PFSK-1 (cell line): ENCODE measurements at regions not wholly inside any gene's neighbourhood (a gene's known extent, or its start where the extent isn't known, plus 50 kb on each side); places are given as distances from the start of the nearest gene placed in this dataset.

Experiments
- FOXP2 ChIP-seq: optimal IDR thresholded peaks from 2 replicates; pipeline ENCODE3; 2011; ENCODE audit warnings: borderline replicate concordance, control low read depth, inconsistent platforms; ENCODE audit not compliant: insufficient read depth; ENCODE audit errors: extremely low read length, extremely low read depth
- POLR2AphosphoS5 ChIP-seq: IDR thresholded peaks from 2 replicates; pipeline ENCODE4 v1.6.1; 2012; ENCODE audit warnings: low read depth, mild to moderate bottlenecking, control low read depth, low read length, moderate library complexity
- REST ChIP-seq, 2 experiments: IDR thresholded peaks; 2 replicates each; pipeline versions ENCODE4 v1.6.1 to v1.8.0; 2011 to 2012; ENCODE audit warnings: low read depth in 2 of 2, low read length in 2 of 2, control low read depth in 1 of 2, inconsistent platforms in 1 of 2, mild to moderate bottlenecking in 1 of 2, moderate library complexity in 1 of 2; ENCODE audit not compliant: insufficient read depth in 1 of 2
- SIN3A ChIP-seq: IDR thresholded peaks from 2 replicates; pipeline ENCODE4 v1.6.1; 2012; ENCODE audit warnings: mild to moderate bottlenecking, low read length, moderate library complexity, borderline replicate concordance; ENCODE audit not compliant: insufficient read depth
- TAF1 ChIP-seq: IDR thresholded peaks from 2 replicates; pipeline ENCODE4 v1.6.1; 2012; ENCODE audit warnings: low read length, control low read depth, borderline replicate concordance; ENCODE audit not compliant: insufficient read depth

- no peak for TF ChIP-seq FOXP2
- no peak for TF ChIP-seq TAF1
- no peak for TF ChIP-seq POLR2AphosphoS5
- no peak for TF ChIP-seq REST (IDR thresholded peaks at IDR 0.05; ENCODE audit: insufficient read depth in 1 of 2, low read depth in 2 of 2, low read length in 2 of 2)
- no peak for TF ChIP-seq SIN3A
Measured at GRCh38 chr13:61709258-61709657, 293.6 kb upstream of the PCDH20 start.

- TF ChIP-seq TAF1 (no peak), SIN3A (no peak), POLR2AphosphoS5 (no peak), REST (IDR thresholded peaks at IDR 0.05; ENCODE audit: insufficient read depth in 1 of 2, low read depth in 2 of 2, low read length in 2 of 2) (no peak)
Measured at GRCh38 chr13:61706899-61707298, 291.2 kb upstream of the PCDH20 start.

- TF ChIP-seq SIN3A (no peak), POLR2AphosphoS5 (no peak), REST (IDR thresholded peaks at IDR 0.05; ENCODE audit: insufficient read depth in 1 of 2, low read depth in 2 of 2, low read length in 2 of 2) (no peak), TAF1 (no peak), FOXP2 (no peak)
Measured at GRCh38 chr13:61700620-61701019, 285.0 kb upstream of the PCDH20 start.

- TF ChIP-seq POLR2AphosphoS5 (no peak), FOXP2 (no peak), TAF1 (no peak), REST (IDR thresholded peaks at IDR 0.05; ENCODE audit: insufficient read depth in 1 of 2, low read depth in 2 of 2, low read length in 2 of 2) (no peak), SIN3A (no peak)
Measured at GRCh38 chr13:61700181-61700580, 284.5 kb upstream of the PCDH20 start.

DNA sequence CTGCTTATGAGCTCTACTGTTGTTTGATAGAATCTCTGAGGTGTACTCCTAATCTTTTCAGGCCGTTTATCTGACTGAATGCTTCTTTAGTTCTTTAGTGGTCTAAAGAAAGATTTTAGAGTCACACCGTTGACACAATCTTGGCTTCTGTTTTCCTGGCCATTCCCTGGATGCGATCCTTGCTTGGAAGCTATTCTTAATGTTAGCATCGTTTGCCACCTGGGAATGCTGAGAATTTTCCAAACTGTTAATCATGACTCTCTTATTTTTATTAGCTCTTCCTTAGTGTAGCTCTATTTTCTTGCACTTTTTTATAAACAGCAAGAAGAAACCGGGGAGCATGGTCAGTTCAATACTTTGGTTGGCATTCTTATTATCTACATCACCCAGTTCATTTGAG is 281.0 kb upstream of the PCDH20 start:
- no peak for TF ChIP-seq FOXP2
- TF ChIP-seq POLR2AphosphoS5: no peak
- no peak for TF ChIP-seq TAF1
